H1 (cell line): ENCODE measurements at regions not wholly inside any gene's neighbourhood (a gene's known extent, or its start where the extent isn't known, plus 50 kb on each side); places are given as distances from the start of the nearest gene placed in this dataset.

Experiments used
- CTCF ChIA-PET: fragments of 300-600 bp; sonication (Branson Sonifier 250); formaldehyde crosslinking; loops from one replicate; lab custom pipeline; 2021; ENCODE audit not compliant: partially characterized antibody; lab: Charles Lee
- POLR2A ChIA-PET: fragments of 300-600 bp; sonication (Branson Sonifier 250); formaldehyde crosslinking; loops from one replicate; lab custom pipeline; 2021; ENCODE audit warnings: inconsistent platforms; ENCODE audit not compliant: partially characterized antibody; lab: Charles Lee
- DNase-seq, 2 experiments: peaks; one replicate each; pipeline versions ENCODE4 v3.0.0 to v3.0.0-alpha.2; 2010 to 2022; ENCODE audit warnings: low spot score in 2 of 2, low read depth in 1 of 2, mixed read lengths in 1 of 2
- FAIRE-seq: peaks from 2 replicates; lab custom pipeline; 2011; peaks lifted over from hg19 to GRCh38; lab: Jason Lieb, UNC
- H2AFZ ChIP-seq: 2 replicates; pipeline ENCODE4 v1.8.1; 2012; ENCODE audit warnings: low read length, inconsistent platforms
- H2AK5ac ChIP-seq: 2 replicates; pipeline ENCODE4 v1.6.1; 2013; ENCODE audit warnings: low read depth, low read length
- H2BK120ac ChIP-seq: replicated peaks from 2 replicates; pipeline ENCODE3; 2013; ENCODE audit warnings: low read depth, low read length, inconsistent platforms
- H2BK12ac ChIP-seq: 2 replicates; pipeline ENCODE4 v1.6.1; 2013; ENCODE audit warnings: low read depth, low read length
- H2BK15ac ChIP-seq: 2 replicates; pipeline ENCODE4 v1.6.1; 2013; ENCODE audit warnings: low read length
- H2BK20ac ChIP-seq: 2 replicates; pipeline ENCODE4 v1.6.1; 2013; ENCODE audit warnings: low read length
- H2BK5ac ChIP-seq: 2 replicates; pipeline ENCODE4 v1.6.1; 2013; ENCODE audit warnings: low read depth, low read length
- H3K14ac ChIP-seq: 2 replicates; pipeline ENCODE4 v1.6.1; 2013; ENCODE audit warnings: inconsistent platforms; ENCODE audit not compliant: insufficient read length
- H3K18ac ChIP-seq: 2 replicates; pipeline ENCODE4 v1.6.1; 2013; ENCODE audit warnings: low read length; ENCODE audit errors: extremely low read depth
- H3K23ac ChIP-seq: 2 replicates; pipeline ENCODE4 v1.6.1; 2013; ENCODE audit warnings: inconsistent platforms; ENCODE audit not compliant: insufficient read length
- H3K23me2 ChIP-seq: 2 replicates; pipeline ENCODE4 v1.6.1; 2013; ENCODE audit warnings: low read depth, low read length
- H3K27ac ChIP-seq: 2 replicates; pipeline ENCODE4 v1.6.1; 2011; ENCODE audit warnings: low read depth, low read length, inconsistent platforms
- H3K27me3 ChIP-seq, 4 experiments: replicated peaks in 1 of 4; 1 replicate in 1 of 4; 2 replicates in 3 of 4; pipeline versions ENCODE4 v1.6.1 to v1.8.1; 2011 to 2013; ENCODE audit warnings: low read length in 3 of 4, mild to moderate bottlenecking in 3 of 4, inconsistent platforms in 2 of 4, mixed read lengths in 2 of 4, moderate library complexity in 1 of 4; ENCODE audit not compliant: control insufficient read depth in 3 of 4, insufficient read depth in 3 of 4; ENCODE audit errors: extremely low read depth in 1 of 4
- H3K36me3 ChIP-seq, 4 experiments: 2 replicates each; pipeline versions ENCODE4 v1.6.1 to v1.8.1; 2011 to 2013; ENCODE audit warnings: mild to moderate bottlenecking in 4 of 4, low read length in 3 of 4, moderate library complexity in 2 of 4, control low read depth in 1 of 4, inconsistent platforms in 1 of 4; ENCODE audit not compliant: insufficient read depth in 4 of 4, control insufficient read depth in 2 of 4
- H3K4ac ChIP-seq: replicated peaks from 2 replicates; pipeline ENCODE3; 2013; ENCODE audit warnings: low read length, low read depth, mixed read lengths, inconsistent platforms; ENCODE audit not compliant: insufficient read length
- H3K4me1 ChIP-seq, 4 experiments: replicated peaks in 1 of 4; 1 replicate in 1 of 4; 2 replicates in 3 of 4; pipeline versions ENCODE4 v1.6.1 to v1.8.1; 2011 to 2013; ENCODE audit warnings: low read length in 3 of 4, inconsistent platforms in 2 of 4, mixed read lengths in 1 of 4; ENCODE audit not compliant: insufficient read depth in 4 of 4, control insufficient read depth in 3 of 4
- H3K4me2 ChIP-seq, 2 experiments: 2 replicates each; pipeline versions ENCODE4 v1.6.1 to v1.8.1; 2011 to 2013; ENCODE audit warnings: low read depth in 2 of 2, low read length in 2 of 2, control low read depth in 1 of 2, inconsistent platforms in 1 of 2, mild to moderate bottlenecking in 1 of 2; ENCODE audit not compliant: insufficient read depth in 1 of 2
- H3K4me3 ChIP-seq, 4 experiments: fragments of 200-600, 300-600 bp in 1 of 4; sonication (generic), shearing (Covaris generic), sonication (Bioruptor Twin) in 1 of 4; 2 replicates each; pipeline versions ENCODE4 v1.5.1 to v1.8.1; 2011 to 2016; ENCODE audit warnings: low read length in 4 of 4, low read depth in 3 of 4, control low read depth in 2 of 4, inconsistent platforms in 2 of 4, mild to moderate bottlenecking in 2 of 4, mixed read lengths in 1 of 4, moderate library complexity in 1 of 4; ENCODE audit not compliant: insufficient read depth in 2 of 4; ENCODE audit errors: extremely low read depth in 1 of 4
- H3K56ac ChIP-seq: replicated peaks from 2 replicates; pipeline ENCODE3; 2013; ENCODE audit warnings: low read depth, mild to moderate bottlenecking, mixed read lengths, low read length, inconsistent platforms; ENCODE audit not compliant: insufficient read length
- H3K79me1 ChIP-seq: 2 replicates; pipeline ENCODE4 v1.6.1; 2013; ENCODE audit warnings: low read depth, low read length, control low read depth
- H3K79me2 ChIP-seq, 2 experiments: 2 replicates each; pipeline versions ENCODE4 v1.6.1 to v1.8.1; 2012 to 2013; ENCODE audit warnings: low read length in 2 of 2, mild to moderate bottlenecking in 2 of 2, inconsistent platforms in 1 of 2; ENCODE audit not compliant: insufficient read depth in 2 of 2, control insufficient read depth in 1 of 2
- H3K9ac ChIP-seq, 4 experiments: replicated peaks in 1 of 4; 1 replicate in 1 of 4; 2 replicates in 3 of 4; pipeline versions ENCODE4 v1.6.1 to v1.8.1; 2011 to 2013; ENCODE audit warnings: low read depth in 3 of 4, low read length in 3 of 4, control low read depth in 2 of 4, mild to moderate bottlenecking in 2 of 4, moderate library complexity in 2 of 4, inconsistent platforms in 1 of 4; ENCODE audit errors: extremely low read depth in 1 of 4
- H3K9me3 ChIP-seq, 2 experiments: 2 replicates each; pipeline versions ENCODE4 v1.6.1 to v1.8.1; 2012 to 2013; ENCODE audit warnings: mild to moderate bottlenecking in 2 of 2, moderate library complexity in 2 of 2, control low read depth in 1 of 2, inconsistent platforms in 1 of 2, low read depth in 1 of 2, low read length in 1 of 2, mixed read lengths in 1 of 2; ENCODE audit not compliant: insufficient read depth in 2 of 2
- H4K20me1 ChIP-seq, 2 experiments: replicated peaks in 1 of 2; 2 replicates each; pipeline versions ENCODE3 to v1.8.1; 2011 to 2013; ENCODE audit warnings: inconsistent platforms in 2 of 2, low read length in 2 of 2, mild to moderate bottlenecking in 1 of 2; ENCODE audit not compliant: insufficient read depth in 2 of 2, control insufficient read depth in 1 of 2
- H4K5ac ChIP-seq: 2 replicates; pipeline ENCODE4 v1.6.1; 2013; ENCODE audit warnings: low read length, low read depth, mixed read lengths, inconsistent platforms; ENCODE audit not compliant: insufficient read length
- H4K8ac ChIP-seq: 2 replicates; pipeline ENCODE4 v1.8.0; 2013; ENCODE audit warnings: mild to moderate bottlenecking, moderate library complexity, low read length, inconsistent platforms; ENCODE audit not compliant: insufficient read depth; ENCODE audit errors: extremely low read depth
- H4K91ac ChIP-seq: replicated peaks from 2 replicates; pipeline ENCODE3; 2013; ENCODE audit warnings: low read length, mixed read lengths, inconsistent platforms; ENCODE audit not compliant: insufficient read length
- SRF ChIP-seq: IDR thresholded peaks from 2 replicates; pipeline ENCODE4 v1.6.1; 2011; ENCODE audit warnings: mild to moderate bottlenecking, low read depth, low read length, moderate library complexity
- WGBS, 2 experiments: shearing (Covaris generic) in 1 of 2; methylation state at CpG; one replicate each; pipeline versions ENCODE4 v1.1.6 to v1.1.7; 2013 to 2015; ENCODE audit warnings: low lambda C conversion rate in 2 of 2, mixed read lengths in 2 of 2, inconsistent platforms in 1 of 2, low coverage in 1 of 2, missing lambda C conversion rate in 1 of 2; ENCODE audit not compliant: insufficient replicate concordance in 2 of 2, insufficient coverage in 1 of 2, insufficient read length in 1 of 2; ENCODE audit errors: extremely low coverage in 1 of 2, missing lambda C conversion rate in 1 of 2; 5-methylcytosine and 5-hydroxymethylcytosine counted together

GRCh38 chr1:238177351-238177750 is 286.6 kb upstream of the ZP4 start:
- H3K4me2 ChIP-seq: no peak overlapping the region
- H4K5ac ChIP-seq: no peak overlapping the region
- CTCF ChIA-PET: interaction anchor here (0.9 to 1.6 kb wide), 3 partner anchors 10 to 38 kb away, joined by 3 to 4 read pairs (median 4); no protein-coding TSS in a partner anchor

More at GRCh38 chr1:238177351-238177750, 286.6 kb upstream of the ZP4 start:
- 100% methylated on average over 1 of the region's 1 CpG; no CpG with 5 or more reads in 1 of the 2 experiments for WGBS, 2 experiments
- no peaks in the 10 kb centered on the region for H4K20me1 ChIP-seq
- H2AK5ac ChIP-seq: no peak overlapping the region
- POLR2A ChIA-PET: no interaction called here
- no peak overlapping the region for H3K14ac ChIP-seq
- no peak for DNase-seq
- H3K23me2 ChIP-seq: no peaks in the 10 kb centered on the region
- no peak overlapping the region for H3K23ac ChIP-seq
- peak overlapping the region; percentile 44; the same call in 1 of the 2 replicates for H2BK12ac ChIP-seq
- H3K9me3 ChIP-seq: no peaks in the 10 kb centered on the region
- H2AFZ ChIP-seq: no peak overlapping the region
- H3K18ac ChIP-seq: peak overlapping the region; percentile 26; the same call in 1 of the 2 replicates
- no peak overlapping the region for H4K8ac ChIP-seq
- no peaks in the 10 kb centered on the region for H3K79me2 ChIP-seq
- TF ChIP-seq SRF: no peak
- TF ChIP-seq, all 59 proteins: peak for 0
- H2BK5ac ChIP-seq: peak overlapping the region; percentile 87; the same call in 1 of the 2 replicates
- H3K4me3 ChIP-seq: no peak overlapping the region
- H3K79me1 ChIP-seq: no peaks in the 10 kb centered on the region
- H3K4me1 ChIP-seq: peaks cover 0 to 14% (median 3%) of the 10 kb centered on the region in 4 experiments; a peak in 3 of 7 replicates
- no peaks in the 10 kb centered on the region for H3K27me3 ChIP-seq
- no peak for FAIRE-seq
- H2BK120ac ChIP-seq: peak overlapping the region; percentile 50
- peak overlapping the region; percentile 98 for H2BK20ac ChIP-seq
- H3K36me3 ChIP-seq: no peaks in the 10 kb centered on the region
- H3K9ac ChIP-seq: no peak overlapping the region
- peak overlapping the region; percentile 55 for H3K4ac ChIP-seq
- H2BK15ac ChIP-seq: no peak overlapping the region
- H3K56ac ChIP-seq: no peak overlapping the region
- H4K91ac ChIP-seq: peak overlapping the region; percentile 81
- H3K27ac ChIP-seq: 0 out of 2 replicates have a peak overlapping the region, but pooled peaks have one; percentile 42
